ENCODE measurements at regions not wholly inside any gene's neighbourhood (a gene's known extent, or its start where the extent isn't known, plus 50 kb on each side); places are given as distances from the start of the nearest gene placed in this dataset.
"Not testable (repeated sequence)": the region's sequence is repeated elsewhere in the genome, so short reads cannot be mapped to it uniquely, and the experiment has no call there.

DNA sequence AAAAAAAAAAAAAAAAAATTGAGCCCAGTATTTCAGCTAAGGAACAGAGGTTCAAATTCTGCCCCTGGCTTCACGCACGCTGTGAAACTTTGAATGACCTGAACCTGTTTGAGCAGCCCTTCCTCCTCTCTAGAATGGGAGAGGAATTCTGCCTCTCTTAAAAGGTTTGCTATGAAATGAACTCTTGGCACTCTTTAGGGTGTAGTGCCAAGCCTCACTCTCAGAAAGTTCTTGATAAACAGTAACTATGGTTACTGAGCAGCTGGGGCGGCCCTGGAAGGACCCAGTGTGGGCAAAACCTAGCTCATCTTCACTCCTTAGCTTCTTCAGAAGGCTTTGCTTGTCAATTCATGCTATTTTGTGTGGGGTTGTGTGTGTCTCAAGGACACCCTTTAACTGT lies 73.7 kb downstream of the GEMIN8 start:
- DNase-seq: no peak

DNA sequence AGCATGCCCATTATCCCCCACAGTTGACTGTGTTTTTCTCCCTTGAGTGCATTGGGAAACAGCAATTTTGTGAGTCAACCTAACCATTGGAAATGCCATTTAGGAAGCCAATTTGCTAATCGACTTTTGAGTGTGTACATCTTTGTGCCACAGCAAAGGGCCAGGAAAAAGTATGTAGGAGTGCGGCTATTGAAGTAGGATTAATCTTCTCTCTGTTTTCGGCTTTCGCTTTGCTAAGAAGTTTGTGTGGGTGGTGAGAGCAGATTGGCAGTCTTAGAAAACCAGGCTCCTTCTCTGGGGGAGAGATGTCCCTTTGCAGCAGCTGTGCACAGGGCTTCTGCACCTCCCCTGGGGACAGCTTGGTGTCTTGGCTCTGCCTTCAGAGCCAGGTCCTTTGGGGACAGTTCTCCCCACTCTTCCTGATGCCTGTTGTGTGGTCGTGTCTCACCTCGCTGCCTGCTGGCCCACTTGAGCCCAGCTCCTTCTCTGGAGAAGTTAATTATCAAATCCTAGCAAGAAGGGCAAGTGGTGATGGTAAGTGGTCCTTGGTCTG lies 74.5 kb downstream of the GEMIN8 start:
- DNase-seq: peak; percentile 17

GRCh38 chrX:13952581-13952980 lies 77.1 kb downstream of the GEMIN8 start:
- DNase-seq: no peak

DNA sequence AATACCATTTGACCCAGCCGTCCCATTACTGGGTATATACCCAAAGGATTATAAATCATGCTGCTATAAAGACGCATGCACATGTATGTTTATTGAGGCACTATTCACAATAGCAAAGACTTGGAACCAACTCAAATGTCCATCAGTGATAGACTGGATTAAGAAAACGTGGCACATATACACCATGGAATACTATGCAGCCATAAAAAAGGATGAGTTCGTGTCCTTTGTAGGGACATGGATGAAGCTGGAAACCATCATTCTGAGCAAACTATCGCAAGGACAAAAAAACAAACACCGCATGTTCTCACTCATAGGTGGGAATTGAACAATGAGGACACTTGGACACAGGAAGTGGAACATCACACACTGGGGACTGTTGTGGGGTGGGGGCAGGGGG lies 83.5 kb downstream of the GEMIN8 start:
- not testable (repeated sequence) for DNase-seq

DNA sequence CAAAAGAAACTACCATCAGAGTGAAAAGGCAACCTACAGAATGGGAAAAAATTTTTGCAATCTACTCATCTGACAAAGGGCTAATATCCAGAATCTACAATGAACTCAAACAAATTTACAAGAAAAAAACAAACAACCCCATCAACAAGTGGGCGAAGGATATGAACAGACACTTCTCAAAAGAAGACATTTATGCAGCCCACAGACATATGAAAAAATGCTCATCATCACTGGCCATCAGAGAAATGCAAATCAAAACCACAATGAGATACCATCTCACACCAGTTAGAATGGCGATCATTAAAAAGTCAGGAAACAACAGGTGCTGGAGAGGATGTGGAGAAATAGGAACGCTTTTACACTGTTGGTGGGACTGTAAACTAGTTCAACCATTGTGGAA lies 83.9 kb downstream of the GEMIN8 start:
- DNase-seq: not testable (repeated sequence)

DNA sequence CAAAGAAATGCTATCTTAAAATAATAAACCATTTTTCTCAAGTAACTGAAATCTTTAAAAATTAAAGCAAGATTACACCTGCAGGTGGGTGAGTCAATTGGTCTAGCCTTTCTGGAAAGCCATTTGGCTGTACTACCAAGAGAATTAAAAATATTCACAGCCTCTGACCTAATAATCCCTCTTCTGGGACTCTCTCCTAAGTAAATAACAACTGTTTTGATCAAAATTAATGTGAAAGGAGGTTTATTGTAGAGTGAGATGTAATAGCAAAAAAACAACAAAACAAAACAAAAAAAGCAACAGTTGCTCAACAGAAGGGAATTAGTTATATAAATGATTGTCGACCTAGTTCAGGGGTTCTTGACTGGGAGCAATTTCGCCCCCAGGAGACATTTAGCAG lies 89.0 kb downstream of the GEMIN8 start:
- DNase-seq: no peak

DNA sequence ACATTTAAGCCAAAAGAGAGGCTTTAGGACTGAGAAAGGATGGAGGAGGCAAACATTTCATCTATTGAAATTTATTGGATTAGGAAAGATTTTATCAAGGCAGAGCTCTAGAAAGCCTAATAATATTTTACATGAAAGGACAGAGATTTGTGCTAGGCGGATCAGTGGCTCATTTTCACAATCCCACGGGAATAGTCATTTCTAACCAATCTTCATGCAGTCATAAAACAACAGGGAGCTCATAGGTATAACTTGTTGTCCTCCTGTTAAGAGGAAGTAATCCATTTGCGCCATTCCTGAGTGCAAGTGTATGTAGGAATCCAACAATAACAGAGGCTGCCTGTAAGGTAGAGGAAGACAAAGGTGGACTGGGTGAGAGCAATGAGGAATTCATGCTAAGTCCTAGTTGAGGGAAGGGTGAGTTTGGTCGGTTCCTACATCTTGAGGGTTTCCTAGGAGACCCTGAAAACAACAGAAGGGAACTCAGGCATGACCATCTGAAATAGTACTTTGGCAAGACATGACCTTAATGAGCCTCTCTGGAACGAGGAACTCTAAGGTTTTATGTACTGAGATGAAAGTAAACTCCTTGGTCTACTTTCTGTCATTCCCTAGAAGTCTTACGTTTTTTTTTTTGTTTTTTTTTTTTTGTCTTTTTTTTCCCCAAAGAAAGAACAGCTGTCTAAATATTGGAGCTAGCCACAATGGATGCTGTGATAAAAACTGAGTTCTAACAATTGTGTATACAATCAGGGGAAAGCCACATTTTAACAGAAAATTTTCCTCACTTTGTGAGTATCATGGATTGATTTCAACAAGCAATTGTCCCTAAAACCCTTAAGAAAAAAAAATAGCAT lies 89.7 kb downstream of the GEMIN8 start:
- no peak for DNase-seq

DNA sequence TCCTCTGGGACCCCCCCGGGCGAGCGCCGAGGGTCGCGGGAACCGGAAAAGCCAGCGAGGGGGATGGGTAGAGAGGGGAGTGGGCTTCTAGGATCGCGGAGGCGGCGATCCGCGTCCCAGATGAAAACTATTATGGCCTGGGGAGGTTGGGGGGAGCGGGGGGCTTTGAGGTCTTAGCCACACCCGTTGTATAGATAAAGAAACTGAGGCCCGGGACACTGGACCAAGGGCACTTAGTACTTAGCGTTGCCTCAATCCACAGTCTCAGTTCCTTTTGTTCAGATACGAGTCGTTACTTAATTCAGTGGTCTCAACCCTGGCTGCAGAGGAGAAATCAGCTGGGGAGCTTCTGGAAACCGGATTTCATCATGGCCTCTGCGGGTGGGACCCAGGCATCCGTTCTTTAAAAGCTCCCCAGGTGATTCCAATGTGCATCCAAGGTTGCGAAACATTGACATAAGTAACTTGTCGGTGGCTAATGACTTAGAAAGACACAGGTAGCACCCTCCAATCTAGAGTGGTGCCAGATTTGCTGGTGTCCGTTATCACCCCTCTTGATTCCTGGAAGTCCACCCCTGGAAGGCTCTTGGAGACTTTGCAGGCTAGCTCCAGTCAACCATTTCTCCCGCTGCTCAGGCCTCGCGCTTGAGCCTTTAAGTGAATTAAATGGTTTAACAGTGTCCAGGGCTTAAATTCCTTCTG lies 90.7 kb downstream of the GEMIN8 start:
- DNase-seq: no peak

DNA sequence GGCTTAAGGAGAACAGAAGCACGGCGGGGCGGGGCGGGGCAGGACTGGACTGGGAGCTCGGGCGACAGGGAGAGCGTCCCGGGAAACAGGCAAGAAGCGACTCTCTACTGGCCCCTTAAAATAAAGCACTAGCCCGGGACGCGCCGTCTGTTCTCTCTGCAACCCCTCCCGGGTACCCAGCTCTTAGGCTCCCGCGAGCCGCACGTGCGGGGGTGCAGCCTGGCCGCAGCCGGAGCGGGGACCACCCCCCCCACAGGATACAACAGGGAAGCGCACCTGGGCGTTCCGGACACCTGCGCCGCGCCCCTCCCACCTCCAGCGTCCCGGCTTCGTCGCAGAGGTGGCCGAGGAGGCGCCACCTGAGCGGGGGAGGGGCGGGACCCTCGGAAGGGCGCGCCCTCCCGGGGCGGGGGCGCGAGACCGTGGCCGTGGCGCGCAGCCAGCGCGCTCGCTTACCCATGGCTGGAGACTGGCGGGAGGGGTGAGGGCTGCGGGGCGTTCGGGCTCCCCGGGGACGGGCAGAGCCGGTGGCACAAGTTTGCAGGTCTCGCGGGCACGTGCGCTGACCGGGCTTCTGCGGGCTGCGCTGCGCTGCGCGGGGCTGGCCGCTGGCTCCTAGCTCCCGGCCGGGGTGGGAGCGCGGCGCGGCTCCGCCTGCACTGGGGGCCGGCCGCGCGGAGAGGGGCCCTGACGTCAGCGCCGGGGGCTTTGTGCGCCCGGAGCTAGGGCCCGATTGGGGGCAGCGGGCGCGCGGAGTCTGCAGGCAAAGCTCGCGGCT lies 91.5 kb downstream of the GEMIN8 start:
- peak; percentile 3 for DNase-seq

GRCh38 chrX:13937370-13938050 lies 92.2 kb downstream of the GEMIN8 start:
- DNase-seq: peak; percentile 23

- DNase-seq: no peak
Observed at GRCh38 chrX:13936521-13937225, 93.0 kb downstream of the GEMIN8 start.

DNA sequence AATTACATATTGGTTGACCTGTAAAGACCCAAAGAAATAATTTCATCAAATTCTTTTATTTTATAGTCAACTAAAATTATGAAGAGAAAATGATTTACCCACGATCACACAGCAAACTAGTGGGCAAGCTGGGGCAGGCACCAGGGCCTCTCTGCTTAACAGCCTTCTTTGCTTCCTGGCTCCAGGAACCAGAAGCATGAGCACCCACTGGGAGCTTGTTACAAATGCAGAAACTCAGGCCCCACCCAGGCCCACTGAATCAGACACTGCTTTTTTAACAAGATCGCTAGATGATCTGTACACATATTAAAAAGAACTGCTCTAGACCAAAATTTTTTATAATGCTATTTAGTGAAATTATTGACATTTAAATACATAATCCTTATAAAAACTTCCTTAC lies 95.0 kb downstream of the GEMIN8 start:
- no peak for DNase-seq

DNA sequence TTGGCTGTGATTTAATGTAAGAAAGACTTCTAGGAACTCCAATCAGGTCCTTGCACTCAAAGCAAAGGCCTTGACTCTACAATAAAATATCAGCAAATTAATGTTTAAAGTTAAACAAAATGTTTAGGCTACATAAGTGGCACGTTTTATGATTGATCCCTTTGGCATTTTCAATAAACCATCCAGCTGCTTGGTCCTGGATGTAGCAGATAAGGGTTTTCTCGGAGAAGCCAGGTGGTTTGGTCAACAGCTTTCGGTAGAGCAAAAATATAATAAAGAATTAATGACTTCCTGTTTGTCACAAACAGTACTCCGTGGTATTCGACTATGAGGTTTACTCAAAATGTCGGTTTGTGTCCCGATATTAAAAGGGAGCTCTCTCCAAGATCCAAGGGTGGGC lies 95.8 kb downstream of the GEMIN8 start:
- DNase-seq: no peak

DNA sequence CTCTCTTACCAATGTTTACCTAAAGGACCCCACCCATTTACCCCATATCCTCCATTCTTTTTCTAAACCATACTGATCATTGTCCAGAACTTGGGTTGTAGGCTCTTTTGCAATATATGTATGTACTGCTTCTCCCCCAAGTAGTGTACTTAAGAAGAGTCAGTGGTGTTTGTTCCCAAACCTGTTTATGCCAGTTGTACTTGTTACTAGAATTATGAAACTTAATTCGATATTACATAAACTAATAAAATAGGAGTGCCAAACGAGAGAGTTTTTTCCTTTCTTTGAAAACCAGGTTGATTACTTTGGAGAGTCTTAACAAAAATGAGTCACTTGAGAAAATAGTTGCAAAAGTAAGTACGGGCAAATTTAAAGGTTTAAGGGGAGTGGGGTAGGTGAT lies 96.3 kb downstream of the GEMIN8 start:
- no peak for DNase-seq

GRCh38 chrX:13932416-13932815 lies 97.3 kb downstream of the GEMIN8 start:
- no peak for DNase-seq

DNA sequence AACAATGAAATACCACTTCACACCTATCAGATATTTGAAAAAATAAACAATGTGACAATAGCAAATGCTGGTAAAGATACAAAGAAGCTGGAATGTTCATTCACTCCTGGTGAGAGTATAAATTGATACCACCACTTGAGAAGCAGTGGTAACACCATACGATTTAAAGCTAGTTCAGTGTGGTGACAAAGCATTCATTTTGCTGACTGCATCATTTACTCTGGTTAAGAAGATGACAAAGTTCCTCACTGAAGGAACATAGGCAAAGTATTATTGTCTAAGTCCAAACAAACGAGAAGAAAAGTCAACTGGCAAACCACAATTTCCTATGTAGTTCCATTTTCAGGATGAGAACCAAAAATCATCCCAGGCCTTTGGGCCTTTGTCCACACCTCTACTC lies 102.5 kb downstream of the GEMIN8 start:
- DNase-seq: no peak

GRCh38 chrX:13923845-13924244 lies 105.8 kb downstream of the GEMIN8 start:
- no peak for DNase-seq

GRCh38 chrX:13923289-13923688 lies 106.4 kb upstream of the GPM6B start:
- no peak for DNase-seq

- no peak for DNase-seq
Observed at GRCh38 chrX:13917507-13917906, 100.6 kb upstream of the GPM6B start.

DNA sequence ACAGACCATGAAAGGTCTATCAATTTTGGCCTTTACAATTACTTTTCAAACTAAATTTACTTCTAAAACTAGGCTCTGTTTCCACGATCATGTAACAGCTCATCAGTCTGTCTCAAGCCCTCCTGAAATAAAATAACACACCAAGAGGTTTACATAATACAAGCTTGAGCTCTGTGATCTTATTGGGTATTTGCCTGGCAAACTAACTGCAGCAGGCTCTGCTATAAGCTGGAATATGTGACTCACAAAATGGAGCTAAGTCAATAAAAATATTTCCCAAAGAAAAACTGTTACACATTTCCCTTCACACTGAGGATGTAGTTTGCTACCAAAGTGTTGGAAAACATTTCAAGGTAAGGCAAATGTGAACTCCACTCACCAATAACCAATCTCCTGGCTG lies 94.7 kb upstream of the GPM6B start:
- no peak for DNase-seq

GRCh38 chrX:13906093-13906492 lies 89.2 kb upstream of the GPM6B start:
- peak; percentile 9 for DNase-seq

- DNase-seq: no peak
Observed at GRCh38 chrX:13903405-13903804, 86.5 kb upstream of the GPM6B start.
